GM12878 (cell line): ENCODE measurements at regions not wholly inside any gene's neighbourhood (a gene's known extent, or its start where the extent isn't known, plus 50 kb on each side); places are given as distances from the start of the nearest gene placed in this dataset.

ENCODE experiments used
- ATAC-seq: fragments of 200-7000 bp; cut with Tn5 transposase; 3 replicates; pipeline ENCODE4 v1.9.1; 2020; ENCODE audit warnings: mild to moderate bottlenecking, moderate library complexity
- BruUV-seq: library from RNA; stranded (reverse); fragments of 400-500 nt; replicated peaks from 2 replicates; lab custom pipeline; 2021; lab: Mats Ljungman, UMichigan
- CTCF ChIA-PET: fragments of 300-600 bp; sonication (Branson Sonifier 250); formaldehyde crosslinking; extraction: SDS; loops from one replicate; lab custom pipeline; 2021; ENCODE audit warnings: inconsistent platforms; lab: Yijun Ruan, JAX
- POLR2A ChIA-PET: fragments of 350-600 bp; formaldehyde crosslinking; extraction: SDS; loops from one replicate; lab custom pipeline; 2021; ENCODE audit warnings: inconsistent platforms; lab: Charles Lee
- RAD21 ChIA-PET: fragments of 300-600 bp; sonication (Branson Sonifier 250); formaldehyde crosslinking; loops from one replicate; lab custom pipeline; 2023; ENCODE audit warnings: antibody characterized with exemption; ENCODE audit not compliant: unreplicated experiment; lab: Charles Lee
- SMC1A ChIA-PET: fragments of 300-600 bp; sonication (Branson Sonifier 250); formaldehyde crosslinking; loops from one replicate; lab custom pipeline; 2023; ENCODE audit not compliant: unreplicated experiment, uncharacterized antibody; lab: Charles Lee
- DNase-seq: peaks from one replicate; pipeline ENCODE4 v3.0.0-alpha.2; 2011; ENCODE audit warnings: low read depth, low spot score
- FAIRE-seq: peaks from 3 replicates; lab custom pipeline; 2011; peaks lifted over from hg19 to GRCh38; lab: Jason Lieb, UNC
- H2AFZ ChIP-seq: 2 replicates; pipeline ENCODE4 v1.6.0; 2011; ENCODE audit warnings: low read depth, low read length, control low read depth; ENCODE audit not compliant: control insufficient read depth
- H3K27ac ChIP-seq: 2 replicates; pipeline ENCODE4 v1.5.1; 2011; ENCODE audit warnings: control low read depth; ENCODE audit not compliant: control insufficient read depth, insufficient read depth
- H3K27me3 ChIP-seq, 2 experiments: replicated peaks in 1 of 2; 2 replicates each; pipeline versions ENCODE4 v1.6.0 to v1.6.1; 2011; ENCODE audit warnings: low read length in 1 of 2; ENCODE audit not compliant: control insufficient read depth in 2 of 2, insufficient read depth in 2 of 2
- H3K36me3 ChIP-seq, 2 experiments: 2 replicates each; pipeline ENCODE4 v1.5.1; 2011; ENCODE audit warnings: low read length in 1 of 2; ENCODE audit not compliant: control insufficient read depth in 2 of 2, insufficient read depth in 2 of 2
- H3K4me1 ChIP-seq: 2 replicates; pipeline ENCODE4 v1.6.1; 2011; ENCODE audit warnings: mild to moderate bottlenecking, low read length, moderate library complexity, mixed read lengths; ENCODE audit not compliant: control insufficient read depth, insufficient read depth
- H3K4me2 ChIP-seq: 2 replicates; pipeline ENCODE4 v1.6.0; 2011; ENCODE audit warnings: control low read depth; ENCODE audit not compliant: control insufficient read depth, insufficient read depth
- H3K4me3 ChIP-seq: fragments of 200-600 bp; sonication (generic); 2 replicates; pipeline ENCODE4 v1.5.1; 2016
- H3K79me2 ChIP-seq: 2 replicates; pipeline ENCODE4 v1.6.0; 2011; ENCODE audit warnings: low read length; ENCODE audit not compliant: control insufficient read depth, insufficient read depth
- H3K9ac ChIP-seq: 2 replicates; pipeline ENCODE4 v1.8.0; 2011; ENCODE audit warnings: low read length, control low read depth, mixed read lengths; ENCODE audit not compliant: control insufficient read depth, insufficient read depth
- H3K9me3 ChIP-seq: replicated peaks from 3 replicates; pipeline ENCODE4 v1.5.1; 2011; ENCODE audit warnings: mild to moderate bottlenecking, low read length; ENCODE audit not compliant: control insufficient read depth, insufficient read depth
- H4K20me1 ChIP-seq: 2 replicates; pipeline ENCODE4 v1.6.0; 2011; ENCODE audit not compliant: control insufficient read depth, insufficient read depth
- CBX3 ChIP-seq: fragments of 200-600 bp; sonication (generic); IDR thresholded peaks from 2 replicates; pipeline ENCODE4 v1.6.1; 2016; ENCODE audit warnings: low read depth, borderline replicate concordance
- EED ChIP-seq: sonication (generic); IDR thresholded peaks from 2 replicates; pipeline ENCODE4 v1.6.1; 2016; ENCODE audit warnings: antibody characterized with exemption, low read depth
- HSF1 ChIP-seq: fragments of 150-350 bp; IDR thresholded peaks from 2 replicates; pipeline ENCODE4 v1.6.1; 2014; ENCODE audit warnings: mild to moderate bottlenecking, low read depth, low read length
- JUND ChIP-seq: IDR thresholded peaks from 2 replicates; pipeline ENCODE4 v1.6.1; 2012; ENCODE audit warnings: low read depth, mild to moderate bottlenecking, low read length, improper control_type of control experiment, moderate library complexity
- MTA3 ChIP-seq: IDR thresholded peaks from 2 replicates; pipeline ENCODE4 v1.6.1; 2012; ENCODE audit warnings: low read length, inconsistent platforms, borderline replicate concordance
- POLR2AphosphoS5 ChIP-seq: IDR thresholded peaks from 2 replicates; pipeline ENCODE4 v1.6.1; 2011; ENCODE audit warnings: mild to moderate bottlenecking, low read length, inconsistent platforms
- SREBF1 ChIP-seq: IDR thresholded peaks from 2 replicates; pipeline ENCODE4 v1.6.1; 2012; ENCODE audit warnings: mild to moderate bottlenecking, low read length
- TCF3 ChIP-seq: IDR thresholded peaks from 2 replicates; pipeline ENCODE4 v1.6.1; 2012; ENCODE audit warnings: low read depth, mild to moderate bottlenecking, low read length, borderline replicate concordance; ENCODE audit not compliant: insufficient read depth
- USF1 ChIP-seq: IDR thresholded peaks from 2 replicates; pipeline ENCODE4 v1.6.1; 2011; ENCODE audit warnings: borderline replicate concordance, low read depth, mild to moderate bottlenecking, moderate library complexity, mixed read lengths, low read length; ENCODE audit not compliant: insufficient read depth; ENCODE audit errors: extremely low read length
- ZNF622 ChIP-seq: fragments of 450-650 bp; IDR thresholded peaks from 2 replicates; pipeline ENCODE4 v1.6.1; 2017; ENCODE audit warnings: mild to moderate bottlenecking, inconsistent platforms
- ZZZ3 ChIP-seq: IDR thresholded peaks from 2 replicates; pipeline ENCODE4 v1.6.1; 2011; ENCODE audit warnings: low read depth; ENCODE audit not compliant: control insufficient read depth, insufficient read length
- WGBS: methylation state at CpG from one replicate; pipeline ENCODE4 v1.1.6; 2016; ENCODE audit warnings: low lambda C conversion rate; ENCODE audit not compliant: insufficient replicate concordance, insufficient coverage; ENCODE audit errors: missing lambda C conversion rate; 5-methylcytosine and 5-hydroxymethylcytosine counted together
- in situ Hi-C: fragments of 300-500 bp; cut with MboI; formaldehyde crosslinking; loops from 9 replicates; pipeline ENCODE4 v1.14.3; 2018; ENCODE audit warnings: mixed read lengths
- intact Hi-C: fragments of 100-400 bp; cut with micrococcal nuclease; formaldehyde crosslinking; loops from one replicate; pipeline ENCODE4 v1.14.2; 2022; ENCODE audit not compliant: unreplicated experiment
- TF ChIP-seq, protein P1 (sequence below): IDR thresholded peaks from 2 replicates; pipeline ENCODE4 v1.6.1; 2011; ENCODE audit warnings: low read depth, mild to moderate bottlenecking, low read length, moderate library complexity, borderline replicate concordance; ENCODE audit errors: extremely low read depth
- TF ChIP-seq, protein P2 (sequence below): fragments of 450-650 bp; IDR thresholded peaks from 2 replicates; pipeline ENCODE4 v1.6.1; 2017; ENCODE audit warnings: mild to moderate bottlenecking, moderate library complexity
- TF ChIP-seq, protein P3 (sequence below): fragments of 450-650 bp; IDR thresholded peaks from 2 replicates; pipeline ENCODE4 v1.6.1; 2017; ENCODE audit warnings: borderline replicate concordance

- TF ChIP-seq, protein P1, sequence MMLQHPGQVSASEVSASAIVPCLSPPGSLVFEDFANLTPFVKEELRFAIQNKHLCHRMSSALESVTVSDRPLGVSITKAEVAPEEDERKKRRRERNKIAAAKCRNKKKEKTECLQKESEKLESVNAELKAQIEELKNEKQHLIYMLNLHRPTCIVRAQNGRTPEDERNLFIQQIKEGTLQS: no peak
These were observed 100.3 kb upstream of the ELAVL2 start (continued) for GRCh38 chr9:23926368-23926767.

DNA sequence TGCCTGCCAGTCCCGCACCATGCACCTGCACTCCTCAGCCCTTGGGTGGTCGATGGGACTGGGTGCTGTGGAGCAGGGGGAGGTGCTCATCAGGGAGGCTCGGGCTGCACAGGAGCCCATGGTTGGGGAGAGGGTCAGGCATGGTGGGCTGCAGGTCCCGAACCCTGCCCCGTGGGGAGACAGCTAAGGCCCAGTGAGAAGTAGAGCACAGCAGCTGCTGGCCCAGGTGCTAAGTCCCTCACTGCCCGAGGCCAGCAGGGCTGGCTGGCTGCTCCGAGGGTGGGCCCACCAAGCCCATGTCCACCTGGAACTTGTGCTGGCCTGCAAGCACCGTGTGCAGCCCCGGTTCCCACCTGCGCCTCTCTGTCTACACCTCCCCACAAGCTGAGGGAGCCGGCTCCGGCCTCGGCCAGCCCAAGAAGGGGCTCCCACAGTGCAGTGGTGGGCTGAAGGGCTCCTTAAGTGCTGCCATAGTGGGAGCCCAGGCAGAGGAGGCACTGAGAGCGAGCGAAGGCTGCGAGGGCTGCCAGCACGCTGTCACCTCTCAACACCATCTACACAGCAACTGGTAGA, 88.5 kb upstream of the ELAVL2 start:
- H3K4me3 ChIP-seq: no peak overlapping the region
- no peaks in the 10 kb centered on the region for H3K27me3 ChIP-seq
- CTCF ChIA-PET: no interaction called here
- DNase-seq: no peak
- in situ Hi-C loops: no loop called here
- no peak overlapping the region for H3K27ac ChIP-seq
- no peak overlapping the region for H2AFZ ChIP-seq
- H4K20me1 ChIP-seq: no peaks in the 10 kb centered on the region
- intact Hi-C loops: no loop called here
- SMC1A ChIA-PET: interaction anchor here (1.0 kb wide), 1 partner anchor 9 kb away, joined by 3 read pairs; no protein-coding TSS in a partner anchor
- RAD21 ChIA-PET: no interaction called here
- no peak overlapping the region for H3K9ac ChIP-seq
- no peaks in the 10 kb centered on the region for H3K79me2 ChIP-seq
- no peaks in the 10 kb centered on the region; the same call in 2 of the 3 replicates for H3K9me3 ChIP-seq
- WGBS: 17% methylated on average over 17 of the region's 17 CpGs
- no peak for FAIRE-seq
- POLR2A ChIA-PET: interaction anchor here (1.3 kb wide), 1 partner anchor 13 kb away, joined by 4 read pairs; no protein-coding TSS in a partner anchor
- no peak overlapping the region for H3K4me2 ChIP-seq
- H3K36me3 ChIP-seq: no peaks in the 10 kb centered on the region
- no TSS peak for BruUV-seq
- no peaks in the 10 kb centered on the region for H3K4me1 ChIP-seq
- no peak for ATAC-seq
- TF ChIP-seq, protein P2, sequence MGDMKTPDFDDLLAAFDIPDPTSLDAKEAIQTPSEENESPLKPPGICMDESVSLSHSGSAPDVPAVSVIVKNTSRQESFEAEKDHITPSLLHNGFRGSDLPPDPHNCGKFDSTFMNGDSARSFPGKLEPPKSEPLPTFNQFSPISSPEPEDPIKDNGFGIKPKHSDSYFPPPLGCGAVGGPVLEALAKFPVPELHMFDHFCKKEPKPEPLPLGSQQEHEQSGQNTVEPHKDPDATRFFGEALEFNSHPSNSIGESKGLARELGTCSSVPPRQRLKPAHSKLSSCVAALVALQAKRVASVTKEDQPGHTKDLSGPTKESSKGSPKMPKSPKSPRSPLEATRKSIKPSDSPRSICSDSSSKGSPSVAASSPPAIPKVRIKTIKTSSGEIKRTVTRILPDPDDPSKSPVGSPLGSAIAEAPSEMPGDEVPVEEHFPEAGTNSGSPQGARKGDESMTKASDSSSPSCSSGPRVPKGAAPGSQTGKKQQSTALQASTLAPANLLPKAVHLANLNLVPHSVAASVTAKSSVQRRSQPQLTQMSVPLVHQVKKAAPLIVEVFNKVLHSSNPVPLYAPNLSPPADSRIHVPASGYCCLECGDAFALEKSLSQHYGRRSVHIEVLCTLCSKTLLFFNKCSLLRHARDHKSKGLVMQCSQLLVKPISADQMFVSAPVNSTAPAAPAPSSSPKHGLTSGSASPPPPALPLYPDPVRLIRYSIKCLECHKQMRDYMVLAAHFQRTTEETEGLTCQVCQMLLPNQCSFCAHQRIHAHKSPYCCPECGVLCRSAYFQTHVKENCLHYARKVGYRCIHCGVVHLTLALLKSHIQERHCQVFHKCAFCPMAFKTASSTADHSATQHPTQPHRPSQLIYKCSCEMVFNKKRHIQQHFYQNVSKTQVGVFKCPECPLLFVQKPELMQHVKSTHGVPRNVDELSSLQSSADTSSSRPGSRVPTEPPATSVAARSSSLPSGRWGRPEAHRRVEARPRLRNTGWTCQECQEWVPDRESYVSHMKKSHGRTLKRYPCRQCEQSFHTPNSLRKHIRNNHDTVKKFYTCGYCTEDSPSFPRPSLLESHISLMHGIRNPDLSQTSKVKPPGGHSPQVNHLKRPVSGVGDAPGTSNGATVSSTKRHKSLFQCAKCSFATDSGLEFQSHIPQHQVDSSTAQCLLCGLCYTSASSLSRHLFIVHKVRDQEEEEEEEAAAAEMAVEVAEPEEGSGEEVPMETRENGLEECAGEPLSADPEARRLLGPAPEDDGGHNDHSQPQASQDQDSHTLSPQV: no peak
- TF ChIP-seq TCF3 (no peak), POLR2AphosphoS5 (no peak), EED (no peak), CBX3 (no peak), JUND (no peak), HSF1 (no peak), USF1 (no peak), ZZZ3 (no peak), MTA3 (no peak), SREBF1 (no peak), ZNF622 (no peak)
- TF ChIP-seq, protein P3, sequence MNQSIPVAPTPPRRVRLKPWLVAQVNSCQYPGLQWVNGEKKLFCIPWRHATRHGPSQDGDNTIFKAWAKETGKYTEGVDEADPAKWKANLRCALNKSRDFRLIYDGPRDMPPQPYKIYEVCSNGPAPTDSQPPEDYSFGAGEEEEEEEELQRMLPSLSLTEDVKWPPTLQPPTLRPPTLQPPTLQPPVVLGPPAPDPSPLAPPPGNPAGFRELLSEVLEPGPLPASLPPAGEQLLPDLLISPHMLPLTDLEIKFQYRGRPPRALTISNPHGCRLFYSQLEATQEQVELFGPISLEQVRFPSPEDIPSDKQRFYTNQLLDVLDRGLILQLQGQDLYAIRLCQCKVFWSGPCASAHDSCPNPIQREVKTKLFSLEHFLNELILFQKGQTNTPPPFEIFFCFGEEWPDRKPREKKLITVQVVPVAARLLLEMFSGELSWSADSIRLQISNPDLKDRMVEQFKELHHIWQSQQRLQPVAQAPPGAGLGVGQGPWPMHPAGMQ: no peak
